Kasumi-1 (cell line): ENCODE measurements at regions not wholly inside any gene's neighbourhood (a gene's known extent, or its start where the extent isn't known, plus 50 kb on each side); places are given as distances from the start of the nearest gene placed in this dataset.
A peak's percentile ranks its signal among the peaks of the same experiment; 100 is the strongest.
"Not testable (repeated sequence)": the region's sequence is repeated elsewhere in the genome, so short reads cannot be mapped to it uniquely, and the experiment has no call there.

Experiments
- DNase-seq, 2 experiments: peaks; one replicate each; lab custom pipeline; 2025; lab: John Stamatoyannopoulos, UW

GRCh38 chr5:96133341-96134079 lies 171.9 kb upstream of the ELL2 start:
- DNase-seq, result no peak

GRCh38 chr5:96129276-96129675 lies 167.6 kb upstream of the ELL2 start:
- DNase-seq, result no peak

- no peak for DNase-seq
Observed at GRCh38 chr5:96128204-96128864, 166.7 kb upstream of the ELL2 start.

- no peak for DNase-seq
Observed at GRCh38 chr5:96127538-96127937, 165.9 kb upstream of the ELL2 start.

- DNase-seq, result no peak
Observed at GRCh38 chr5:96125231-96125891, 163.7 kb upstream of the ELL2 start.

- no peak for DNase-seq
Observed at GRCh38 chr5:96124589-96124988, 162.9 kb upstream of the ELL2 start.

- no peak for DNase-seq
Observed at GRCh38 chr5:96123418-96123817, 161.8 kb upstream of the ELL2 start.

- no peak for DNase-seq
Observed at GRCh38 chr5:96121364-96121763, 159.7 kb upstream of the ELL2 start.

GRCh38 chr5:96120120-96120519 lies 158.5 kb upstream of the ELL2 start:
- no peak for DNase-seq

GRCh38 chr5:96117771-96118651 lies 156.4 kb upstream of the ELL2 start:
- no peak for DNase-seq

- DNase-seq, result no peak
Observed at GRCh38 chr5:96115147-96115807, 153.6 kb upstream of the ELL2 start.

GRCh38 chr5:96114736-96115135 lies 153.1 kb upstream of the ELL2 start:
- DNase-seq, result no peak

GRCh38 chr5:96113170-96113939 lies 151.7 kb upstream of the ELL2 start:
- DNase-seq, result no peak

- DNase-seq, result no peak
Observed at GRCh38 chr5:96112703-96113102, 151.1 kb upstream of the ELL2 start.

GRCh38 chr5:96112123-96112670 lies 150.5 kb upstream of the ELL2 start:
- peak in 1 of 2 experiments; percentile 24 for DNase-seq

GRCh38 chr5:96111080-96111756 lies 149.6 kb upstream of the ELL2 start:
- DNase-seq, result no peak

- no peak for DNase-seq
Observed at GRCh38 chr5:96110300-96110699, 148.6 kb upstream of the ELL2 start.

GRCh38 chr5:96108629-96109028 lies 147.0 kb upstream of the ELL2 start:
- not testable (repeated sequence) for DNase-seq

GRCh38 chr5:96103829-96104228 lies 142.2 kb upstream of the ELL2 start:
- DNase-seq, result not testable (repeated sequence)
